ENCODE measurements at regions not wholly inside any gene's neighbourhood (a gene's known extent, or its start where the extent isn't known, plus 50 kb on each side); places are given as distances from the start of the nearest gene placed in this dataset.
A peak's percentile ranks its signal among the peaks of the same experiment; 100 is the strongest.

DNA sequence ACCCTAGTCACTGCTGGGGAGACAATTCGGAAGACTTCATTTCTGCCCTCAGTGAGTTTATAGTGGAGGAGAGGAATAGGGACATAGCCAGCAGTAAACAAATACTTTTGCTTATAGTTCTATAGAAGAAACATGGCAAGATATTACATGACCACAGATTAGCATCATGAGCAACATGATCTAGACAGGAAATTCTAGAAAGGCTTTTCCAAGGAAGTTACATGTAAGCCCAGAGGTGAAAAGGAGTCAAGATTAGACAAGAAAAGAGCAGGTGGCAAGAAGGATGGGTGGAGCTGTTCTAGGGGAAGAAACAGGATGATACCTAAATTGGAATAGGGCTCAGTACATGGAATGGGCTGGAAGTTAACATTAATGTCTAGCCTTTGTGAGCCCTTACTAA is 82.8 kb upstream of the MYO10 start:
- CTCF ChIA-PET = no interaction called here
- POLR2A ChIA-PET = no interaction called here
- no TSS peak for BruUV-seq (replicated peaks)
- TF ChIP-seq, protein P1, sequence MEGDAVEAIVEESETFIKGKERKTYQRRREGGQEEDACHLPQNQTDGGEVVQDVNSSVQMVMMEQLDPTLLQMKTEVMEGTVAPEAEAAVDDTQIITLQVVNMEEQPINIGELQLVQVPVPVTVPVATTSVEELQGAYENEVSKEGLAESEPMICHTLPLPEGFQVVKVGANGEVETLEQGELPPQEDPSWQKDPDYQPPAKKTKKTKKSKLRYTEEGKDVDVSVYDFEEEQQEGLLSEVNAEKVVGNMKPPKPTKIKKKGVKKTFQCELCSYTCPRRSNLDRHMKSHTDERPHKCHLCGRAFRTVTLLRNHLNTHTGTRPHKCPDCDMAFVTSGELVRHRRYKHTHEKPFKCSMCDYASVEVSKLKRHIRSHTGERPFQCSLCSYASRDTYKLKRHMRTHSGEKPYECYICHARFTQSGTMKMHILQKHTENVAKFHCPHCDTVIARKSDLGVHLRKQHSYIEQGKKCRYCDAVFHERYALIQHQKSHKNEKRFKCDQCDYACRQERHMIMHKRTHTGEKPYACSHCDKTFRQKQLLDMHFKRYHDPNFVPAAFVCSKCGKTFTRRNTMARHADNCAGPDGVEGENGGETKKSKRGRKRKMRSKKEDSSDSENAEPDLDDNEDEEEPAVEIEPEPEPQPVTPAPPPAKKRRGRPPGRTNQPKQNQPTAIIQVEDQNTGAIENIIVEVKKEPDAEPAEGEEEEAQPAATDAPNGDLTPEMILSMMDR (IDR thresholded peaks at IDR 0.05; ENCODE audit: insufficient read depth in 1 of 2, low read depth in 1 of 2, low read length in 1 of 2, severe bottlenecking in 1 of 2, unreplicated experiment in 1 of 2) = no peak
- Mint-ChIP-seq H3K4me1 (ENCODE audit: low read depth, unreplicated experiment) (peaks cover 12% of the 10 kb centered on the region), H3K27ac (ENCODE audit: unreplicated experiment) (no peak overlapping the region), H3K9me3 (ENCODE audit: unreplicated experiment) (no peaks in the 10 kb centered on the region), H3K27me3 (ENCODE audit: insufficient read depth, unreplicated experiment) (no peaks in the 10 kb centered on the region), H3K4me3 (ENCODE audit: unreplicated experiment) (no peak overlapping the region), H3K36me3 (ENCODE audit: insufficient read depth, unreplicated experiment) (no peaks in the 10 kb centered on the region)
- no peaks in the 10 kb centered on the region for H3K4me1 ChIP-seq
- no peaks in the 10 kb centered on the region for H3K9me3 ChIP-seq
- intact Hi-C loops (cut with micrococcal nuclease; ENCODE audit: unreplicated experiment) = no loop called here
- no peaks in the 10 kb centered on the region for H3K27me3 ChIP-seq (replicated peaks; ENCODE audit: control insufficient read depth, insufficient read depth, low read length)
- no peaks in the 10 kb centered on the region for H3K36me3 ChIP-seq (ENCODE audit: control insufficient read depth, insufficient read depth, low read length)
- H3K4me3 ChIP-seq (ENCODE audit: low read depth, low read length) = no peak overlapping the region
- DNase-seq = no peak

DNA sequence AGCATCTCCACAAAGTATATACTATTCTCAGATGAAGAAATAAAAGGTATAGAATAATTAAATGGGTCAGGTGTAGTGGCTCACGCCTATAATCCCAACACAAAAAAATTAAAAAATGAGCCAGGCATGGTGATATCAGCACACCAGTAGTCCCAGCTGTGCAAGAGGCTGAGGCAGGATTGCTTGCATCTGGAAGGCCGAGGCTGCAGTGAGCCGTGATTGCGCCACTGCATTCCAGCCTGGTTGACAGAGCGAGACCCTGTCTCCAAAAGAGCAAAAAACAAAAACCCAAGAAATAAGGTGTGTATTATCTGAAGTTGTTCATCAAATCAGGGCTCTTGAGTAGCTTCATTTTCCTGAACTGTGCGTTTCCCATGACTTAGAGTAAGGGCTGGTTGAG is 83.2 kb upstream of the MYO10 start:
- no peak overlapping the region for H3K27ac Mint-ChIP-seq (ENCODE audit: unreplicated experiment)
- Histone ChIP-seq H3K4me1 (no peaks in the 10 kb centered on the region), H3K9me3 (no peaks in the 10 kb centered on the region), H3K27me3 (replicated peaks; ENCODE audit: control insufficient read depth, insufficient read depth, low read length) (no peaks in the 10 kb centered on the region), H3K36me3 (ENCODE audit: control insufficient read depth, insufficient read depth, low read length) (no peaks in the 10 kb centered on the region), H3K4me3 (ENCODE audit: low read depth, low read length) (no peak overlapping the region)
- POLR2A ChIA-PET = no interaction called here
- H3K9me3 Mint-ChIP-seq (ENCODE audit: unreplicated experiment) = no peaks in the 10 kb centered on the region
- no peaks in the 10 kb centered on the region for H3K27me3 Mint-ChIP-seq (ENCODE audit: insufficient read depth, unreplicated experiment)
- BruUV-seq (replicated peaks) = no TSS peak
- CTCF ChIA-PET = no interaction called here
- no peak overlapping the region for H3K4me3 Mint-ChIP-seq (ENCODE audit: unreplicated experiment)
- no peaks in the 10 kb centered on the region for H3K36me3 Mint-ChIP-seq (ENCODE audit: insufficient read depth, unreplicated experiment)
- intact Hi-C loops (cut with micrococcal nuclease; ENCODE audit: unreplicated experiment) = no loop called here
- peaks cover 12% of the 10 kb centered on the region for H3K4me1 Mint-ChIP-seq (ENCODE audit: low read depth, unreplicated experiment)
- DNase-seq = peak in 1 of 2 experiments; percentile 42
- TF ChIP-seq, protein P1 (IDR thresholded peaks at IDR 0.05; ENCODE audit: insufficient read depth in 1 of 2, low read depth in 1 of 2, low read length in 1 of 2, severe bottlenecking in 1 of 2, unreplicated experiment in 1 of 2) = no peak

DNA sequence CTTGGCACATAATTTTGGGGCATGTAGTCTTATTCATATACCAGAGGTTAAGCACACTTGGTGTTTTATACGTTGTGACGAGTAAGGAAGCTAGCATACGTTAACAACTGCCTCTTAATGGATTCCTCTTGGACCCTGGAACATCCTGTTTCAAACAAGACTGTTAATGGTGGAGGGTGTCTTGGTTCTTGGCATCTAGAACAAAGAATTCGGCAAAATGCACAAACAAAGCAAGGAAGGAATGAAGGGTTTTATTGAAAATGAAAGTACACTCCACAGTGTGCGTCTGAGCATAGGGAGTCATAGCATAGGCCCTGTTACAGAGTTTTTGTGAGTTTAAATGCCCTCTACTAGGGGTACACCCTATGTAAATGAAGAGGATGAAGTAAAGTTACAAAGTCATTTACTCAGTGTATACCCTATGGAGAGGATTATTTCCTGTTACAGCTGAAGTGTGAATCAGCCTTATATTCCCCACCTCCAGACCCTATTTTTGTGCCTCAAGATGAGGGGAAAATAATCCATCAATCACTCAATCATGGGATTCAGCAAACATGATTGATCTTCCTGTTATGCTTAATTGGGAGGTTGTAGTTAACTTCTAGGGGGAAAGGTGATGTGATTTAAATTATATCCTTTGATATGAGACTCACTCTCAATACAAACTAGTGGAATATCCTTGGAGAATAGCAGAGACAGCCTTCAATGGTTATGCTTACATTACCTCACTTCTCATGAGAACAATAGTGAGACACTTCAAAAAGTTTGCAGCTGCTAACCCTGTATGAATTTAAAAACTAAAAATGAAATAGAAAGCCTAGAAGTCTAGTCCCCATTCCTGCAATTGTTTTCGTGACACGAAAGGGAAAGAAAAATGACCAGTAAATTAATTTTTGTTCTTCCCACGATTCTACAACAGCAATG is 84.9 kb upstream of the MYO10 start:
- Mint-ChIP-seq H3K27ac (ENCODE audit: unreplicated experiment) (no peak overlapping the region), H3K36me3 (ENCODE audit: insufficient read depth, unreplicated experiment) (no peaks in the 10 kb centered on the region), H3K9me3 (ENCODE audit: unreplicated experiment) (no peaks in the 10 kb centered on the region), H3K4me1 (ENCODE audit: low read depth, unreplicated experiment) (peaks cover 16% of the 10 kb centered on the region), H3K27me3 (ENCODE audit: insufficient read depth, unreplicated experiment) (no peaks in the 10 kb centered on the region), H3K4me3 (ENCODE audit: unreplicated experiment) (no peak overlapping the region)
- H3K4me1 ChIP-seq = no peaks in the 10 kb centered on the region
- H3K9me3 ChIP-seq = no peaks in the 10 kb centered on the region
- no peak overlapping the region for H3K4me3 ChIP-seq (ENCODE audit: low read depth, low read length)
- CTCF ChIA-PET = no interaction called here
- no peaks in the 10 kb centered on the region for H3K36me3 ChIP-seq (ENCODE audit: control insufficient read depth, insufficient read depth, low read length)
- intact Hi-C loops (cut with micrococcal nuclease; ENCODE audit: unreplicated experiment) = no loop called here
- POLR2A ChIA-PET = no interaction called here
- no TSS peak for BruUV-seq (replicated peaks)
- TF ChIP-seq, protein P1 (IDR thresholded peaks at IDR 0.05; ENCODE audit: insufficient read depth in 1 of 2, low read depth in 1 of 2, low read length in 1 of 2, severe bottlenecking in 1 of 2, unreplicated experiment in 1 of 2) = no peak
- no peaks in the 10 kb centered on the region for H3K27me3 ChIP-seq (replicated peaks; ENCODE audit: control insufficient read depth, insufficient read depth, low read length)
- no peak for DNase-seq
